HG03060 (cell line): ENCODE measurements at regions not wholly inside any gene's neighbourhood (a gene's known extent, or its start where the extent isn't known, plus 50 kb on each side); places are given as distances from the start of the nearest gene placed in this dataset.
A peak's percentile ranks its signal among the peaks of the same experiment; 100 is the strongest.
"Not testable (repeated sequence)": the region's sequence is repeated elsewhere in the genome, so short reads cannot be mapped to it uniquely, and the experiment has no call there.

Experiments
- ATAC-seq: cut with Tn5 transposase; IDR thresholded peaks from one replicate; pipeline ENCODE4 v1.9.1; 2021; ENCODE audit warnings: low read depth, moderate number of reproducible peaks; ENCODE audit not compliant: unreplicated experiment

GRCh38 chr1:184859381-184860105, 104.9 kb upstream of the EDEM3 start:
- no peak for ATAC-seq

GRCh38 chr1:184858288-184858687, 103.6 kb upstream of the EDEM3 start:
- ATAC-seq: no peak

- no peak for ATAC-seq
These were observed 100.0 kb upstream of the EDEM3 start for GRCh38 chr1:184854496-184855140.

- no peak for ATAC-seq
These were observed 99.4 kb upstream of the EDEM3 start for GRCh38 chr1:184854036-184854435.

- no peak for ATAC-seq
These were observed 97.4 kb upstream of the EDEM3 start for GRCh38 chr1:184851822-184852746.

GRCh38 chr1:184843732-184844495, 89.3 kb upstream of the EDEM3 start:
- peak; percentile 98 for ATAC-seq

GRCh38 chr1:184840596-184840995, 85.9 kb upstream of the EDEM3 start:
- no peak for ATAC-seq

- ATAC-seq: no peak
These were observed 83.9 kb upstream of the EDEM3 start for GRCh38 chr1:184838504-184838951.

GRCh38 chr1:184836934-184837895, 82.6 kb upstream of the EDEM3 start:
- ATAC-seq: no peak

- ATAC-seq: no peak
These were observed 81.5 kb upstream of the EDEM3 start for GRCh38 chr1:184836141-184836540.

- not testable (repeated sequence) for ATAC-seq
These were observed 79.3 kb upstream of the EDEM3 start for GRCh38 chr1:184833994-184834393.

- no peak for ATAC-seq
These were observed 77.9 kb upstream of the EDEM3 start for GRCh38 chr1:184832517-184832916.

GRCh38 chr1:184829496-184829895, 74.8 kb upstream of the EDEM3 start:
- ATAC-seq: not testable (repeated sequence)

- no peak for ATAC-seq
These were observed 73.7 kb upstream of the EDEM3 start for GRCh38 chr1:184828369-184828717.

GRCh38 chr1:184827600-184828368, 73.1 kb upstream of the EDEM3 start:
- ATAC-seq: no peak

- ATAC-seq: no peak
These were observed 71.3 kb upstream of the EDEM3 start for GRCh38 chr1:184826001-184826400.

GRCh38 chr1:184825571-184825970, 70.9 kb upstream of the EDEM3 start:
- no peak for ATAC-seq

- ATAC-seq: no peak
These were observed 70.1 kb upstream of the EDEM3 start for GRCh38 chr1:184824691-184825323.
